ENCODE measurements at regions not wholly inside any gene's neighbourhood (a gene's known extent, or its start where the extent isn't known, plus 50 kb on each side); places are given as distances from the start of the nearest gene placed in this dataset.

- no peak for DNase-seq (ENCODE audit: low read depth in 1 of 2, low spot score in 1 of 2)
- Histone ChIP-seq H3K27ac (replicated peaks) (no peak overlapping the region), H3K4me3 (replicated peaks; ENCODE audit: insufficient read depth, low read length) (no peak overlapping the region), H3K27me3 (ENCODE audit: insufficient read depth, poor library complexity, severe bottlenecking) (no peaks in the 10 kb centered on the region)
- TF ChIP-seq GABPA (IDR thresholded peaks at IDR 0.05; ENCODE audit: low read depth) = no peak
- no peak for TF ChIP-seq SPI1 (IDR thresholded peaks at IDR 0.05; ENCODE audit: borderline replicate concordance, low read depth)
- TF ChIP-seq POLR2AphosphoS5 (IDR thresholded peaks at IDR 0.05; ENCODE audit: low read depth) = no peak
- TF ChIP-seq, protein P1, sequence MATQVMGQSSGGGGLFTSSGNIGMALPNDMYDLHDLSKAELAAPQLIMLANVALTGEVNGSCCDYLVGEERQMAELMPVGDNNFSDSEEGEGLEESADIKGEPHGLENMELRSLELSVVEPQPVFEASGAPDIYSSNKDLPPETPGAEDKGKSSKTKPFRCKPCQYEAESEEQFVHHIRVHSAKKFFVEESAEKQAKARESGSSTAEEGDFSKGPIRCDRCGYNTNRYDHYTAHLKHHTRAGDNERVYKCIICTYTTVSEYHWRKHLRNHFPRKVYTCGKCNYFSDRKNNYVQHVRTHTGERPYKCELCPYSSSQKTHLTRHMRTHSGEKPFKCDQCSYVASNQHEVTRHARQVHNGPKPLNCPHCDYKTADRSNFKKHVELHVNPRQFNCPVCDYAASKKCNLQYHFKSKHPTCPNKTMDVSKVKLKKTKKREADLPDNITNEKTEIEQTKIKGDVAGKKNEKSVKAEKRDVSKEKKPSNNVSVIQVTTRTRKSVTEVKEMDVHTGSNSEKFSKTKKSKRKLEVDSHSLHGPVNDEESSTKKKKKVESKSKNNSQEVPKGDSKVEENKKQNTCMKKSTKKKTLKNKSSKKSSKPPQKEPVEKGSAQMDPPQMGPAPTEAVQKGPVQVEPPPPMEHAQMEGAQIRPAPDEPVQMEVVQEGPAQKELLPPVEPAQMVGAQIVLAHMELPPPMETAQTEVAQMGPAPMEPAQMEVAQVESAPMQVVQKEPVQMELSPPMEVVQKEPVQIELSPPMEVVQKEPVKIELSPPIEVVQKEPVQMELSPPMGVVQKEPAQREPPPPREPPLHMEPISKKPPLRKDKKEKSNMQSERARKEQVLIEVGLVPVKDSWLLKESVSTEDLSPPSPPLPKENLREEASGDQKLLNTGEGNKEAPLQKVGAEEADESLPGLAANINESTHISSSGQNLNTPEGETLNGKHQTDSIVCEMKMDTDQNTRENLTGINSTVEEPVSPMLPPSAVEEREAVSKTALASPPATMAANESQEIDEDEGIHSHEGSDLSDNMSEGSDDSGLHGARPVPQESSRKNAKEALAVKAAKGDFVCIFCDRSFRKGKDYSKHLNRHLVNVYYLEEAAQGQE (IDR thresholded peaks at IDR 0.05; ENCODE audit: insufficient replicate concordance, low read depth) = no peak
- TF ChIP-seq CTCF (IDR thresholded peaks at IDR 0.05; ENCODE audit: insufficient read depth, low read length) = no peak
Measured at GRCh38 chr1:194309697-194310096, 1123.3 kb upstream of the B3GALT2 start.

GRCh38 chr1:194309269-194309668, 1122.9 kb upstream of the B3GALT2 start:
- H3K27me3 ChIP-seq (ENCODE audit: insufficient read depth, poor library complexity, severe bottlenecking) = no peaks in the 10 kb centered on the region
- no peak for DNase-seq (ENCODE audit: low read depth in 1 of 2, low spot score in 1 of 2)
- TF ChIP-seq POLR2AphosphoS5 (IDR thresholded peaks at IDR 0.05; ENCODE audit: low read depth) = no peak
- TF ChIP-seq CTCF (IDR thresholded peaks at IDR 0.05; ENCODE audit: insufficient read depth, low read length) = no peak
- no peak for TF ChIP-seq GABPA (IDR thresholded peaks at IDR 0.05; ENCODE audit: low read depth)
- TF ChIP-seq, protein P1 (IDR thresholded peaks at IDR 0.05; ENCODE audit: insufficient replicate concordance, low read depth) = no peak
- no peak for TF ChIP-seq SPI1 (IDR thresholded peaks at IDR 0.05; ENCODE audit: borderline replicate concordance, low read depth)
- no peak overlapping the region for H3K4me3 ChIP-seq (replicated peaks; ENCODE audit: insufficient read depth, low read length)
- H3K27ac ChIP-seq (replicated peaks) = no peak overlapping the region

DNA sequence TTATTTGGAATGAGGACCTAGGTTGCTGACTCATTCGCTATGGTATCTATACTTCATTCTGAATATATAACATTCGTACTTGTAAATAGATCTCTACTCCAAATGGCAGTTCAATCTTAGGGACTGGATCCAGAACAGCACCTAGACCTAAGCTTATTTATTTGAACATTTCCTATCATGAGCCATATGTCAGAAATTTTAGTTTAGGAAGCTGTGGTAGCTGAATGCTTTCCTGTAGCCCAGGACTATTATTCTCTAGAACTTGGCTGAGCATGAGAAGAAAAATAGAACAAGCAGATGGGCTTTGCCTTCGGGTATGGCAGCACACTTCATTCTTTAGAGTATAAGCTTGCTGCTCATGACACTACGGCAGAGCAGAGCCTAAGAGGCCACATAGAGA, 1114.4 kb upstream of the B3GALT2 start:
- TF ChIP-seq GABPA (IDR thresholded peaks at IDR 0.05; ENCODE audit: low read depth) (no peak), SPI1 (IDR thresholded peaks at IDR 0.05; ENCODE audit: borderline replicate concordance, low read depth) (no peak), POLR2AphosphoS5 (IDR thresholded peaks at IDR 0.05; ENCODE audit: low read depth) (no peak), CTCF (IDR thresholded peaks at IDR 0.05; ENCODE audit: insufficient read depth, low read length) (no peak)
- TF ChIP-seq, protein P1 (IDR thresholded peaks at IDR 0.05; ENCODE audit: insufficient replicate concordance, low read depth) = no peak
- no peaks in the 10 kb centered on the region for H3K27me3 ChIP-seq (ENCODE audit: insufficient read depth, poor library complexity, severe bottlenecking)
- no peak for DNase-seq (ENCODE audit: low read depth in 1 of 2, low spot score in 1 of 2)
- H3K27ac ChIP-seq (replicated peaks) = no peak overlapping the region
- H3K4me3 ChIP-seq (replicated peaks; ENCODE audit: insufficient read depth, low read length) = no peak overlapping the region

Measured in HL-60 (cell line).